Glutamatergic neuron (in vitro differentiated cells): ENCODE measurements at regions not wholly inside any gene's neighbourhood (a gene's known extent, or its start where the extent isn't known, plus 50 kb on each side); places are given as distances from the start of the nearest gene placed in this dataset.

Experiments used
- DNase-seq: peaks from one replicate; pipeline ENCODE4 v3.0.0; 2022
- H3K27ac Mint-ChIP-seq: one replicate; pipeline ENCODE4 v1.8.0; 2020; ENCODE audit warnings: mild to moderate bottlenecking, mixed read lengths, inconsistent platforms; ENCODE audit not compliant: unreplicated experiment
- H3K27me3 Mint-ChIP-seq: one replicate; pipeline ENCODE4 v1.8.0; 2020; ENCODE audit warnings: mild to moderate bottlenecking, moderate library complexity, mixed read lengths, inconsistent platforms; ENCODE audit not compliant: unreplicated experiment
- H3K36me3 Mint-ChIP-seq: one replicate; pipeline ENCODE4 v1.8.0; 2020; ENCODE audit warnings: mild to moderate bottlenecking, mixed read lengths, inconsistent platforms; ENCODE audit not compliant: unreplicated experiment
- H3K4me1 Mint-ChIP-seq: one replicate; pipeline ENCODE4 v1.8.0; 2020; ENCODE audit warnings: mild to moderate bottlenecking, low read depth, mixed read lengths, inconsistent platforms; ENCODE audit not compliant: unreplicated experiment
- H3K4me3 Mint-ChIP-seq: one replicate; pipeline ENCODE4 v1.8.0; 2020; ENCODE audit warnings: mild to moderate bottlenecking, mixed read lengths, inconsistent platforms; ENCODE audit not compliant: unreplicated experiment
- H3K9me3 Mint-ChIP-seq: one replicate; pipeline ENCODE4 v1.8.0; 2020; ENCODE audit warnings: mild to moderate bottlenecking, moderate library complexity, mixed read lengths, inconsistent platforms; ENCODE audit not compliant: unreplicated experiment
- TF ChIP-seq, protein P1 (sequence below): fragments of 200-600 bp; sonication (generic); IDR thresholded peaks from one replicate; pipeline ENCODE4 v1.5.0; 2021; ENCODE audit not compliant: partially characterized antibody, unreplicated experiment

DNA sequence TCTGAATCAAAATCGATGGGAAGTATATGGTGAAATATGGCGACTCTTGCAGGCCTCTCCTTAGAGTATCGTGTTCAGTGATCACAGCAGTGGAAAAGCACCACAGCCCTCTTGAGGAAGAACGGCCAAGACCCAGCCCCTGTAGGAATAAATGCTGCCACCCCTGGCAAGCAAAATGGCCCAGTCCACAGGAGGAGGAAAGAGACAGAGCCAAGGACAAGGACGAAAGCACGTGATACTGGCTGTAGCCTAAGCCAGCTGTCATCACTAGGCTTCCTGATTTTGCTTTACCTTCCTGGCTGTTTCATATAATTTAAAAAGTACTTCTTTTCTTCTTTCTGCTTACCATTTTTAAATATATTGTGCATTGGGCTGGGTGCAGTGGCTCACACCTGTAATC lies 395.0 kb upstream of the SHH start:
- no peak overlapping the region for H3K4me3 Mint-ChIP-seq
- TF ChIP-seq, protein P1, sequence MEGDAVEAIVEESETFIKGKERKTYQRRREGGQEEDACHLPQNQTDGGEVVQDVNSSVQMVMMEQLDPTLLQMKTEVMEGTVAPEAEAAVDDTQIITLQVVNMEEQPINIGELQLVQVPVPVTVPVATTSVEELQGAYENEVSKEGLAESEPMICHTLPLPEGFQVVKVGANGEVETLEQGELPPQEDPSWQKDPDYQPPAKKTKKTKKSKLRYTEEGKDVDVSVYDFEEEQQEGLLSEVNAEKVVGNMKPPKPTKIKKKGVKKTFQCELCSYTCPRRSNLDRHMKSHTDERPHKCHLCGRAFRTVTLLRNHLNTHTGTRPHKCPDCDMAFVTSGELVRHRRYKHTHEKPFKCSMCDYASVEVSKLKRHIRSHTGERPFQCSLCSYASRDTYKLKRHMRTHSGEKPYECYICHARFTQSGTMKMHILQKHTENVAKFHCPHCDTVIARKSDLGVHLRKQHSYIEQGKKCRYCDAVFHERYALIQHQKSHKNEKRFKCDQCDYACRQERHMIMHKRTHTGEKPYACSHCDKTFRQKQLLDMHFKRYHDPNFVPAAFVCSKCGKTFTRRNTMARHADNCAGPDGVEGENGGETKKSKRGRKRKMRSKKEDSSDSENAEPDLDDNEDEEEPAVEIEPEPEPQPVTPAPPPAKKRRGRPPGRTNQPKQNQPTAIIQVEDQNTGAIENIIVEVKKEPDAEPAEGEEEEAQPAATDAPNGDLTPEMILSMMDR: no peak
- H3K27me3 Mint-ChIP-seq: no peaks in the 10 kb centered on the region
- H3K4me1 Mint-ChIP-seq: peaks cover 12% of the 10 kb centered on the region
- no peaks in the 10 kb centered on the region for H3K36me3 Mint-ChIP-seq
- DNase-seq: no peak
- no peak overlapping the region for H3K27ac Mint-ChIP-seq
- no peaks in the 10 kb centered on the region for H3K9me3 Mint-ChIP-seq

DNA sequence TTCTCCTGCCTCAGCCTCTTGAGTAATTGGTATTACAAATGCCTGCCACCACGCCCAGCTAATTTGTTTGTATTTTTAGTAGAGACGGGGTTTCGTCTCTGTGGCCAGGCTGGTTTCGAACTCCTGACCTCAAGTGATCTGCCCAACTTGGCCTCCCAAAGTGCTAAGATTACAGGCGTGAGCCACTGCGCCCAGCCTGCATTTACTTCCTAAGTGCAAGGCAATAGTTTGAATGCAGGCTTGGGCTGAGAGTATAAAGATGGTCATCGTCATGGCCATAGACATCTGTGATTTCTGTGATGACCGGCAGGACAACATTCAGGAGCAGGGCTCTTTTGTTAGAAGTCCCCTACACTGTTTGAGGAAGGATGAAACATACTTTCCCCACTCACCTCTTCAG lies 393.9 kb upstream of the SHH start:
- Mint-ChIP-seq H3K4me3 (no peak overlapping the region), H3K27ac (no peak overlapping the region), H3K27me3 (no peaks in the 10 kb centered on the region), H3K4me1 (peaks cover 12% of the 10 kb centered on the region), H3K9me3 (no peaks in the 10 kb centered on the region), H3K36me3 (no peaks in the 10 kb centered on the region)
- no peak for DNase-seq
- TF ChIP-seq, protein P1: no peak

DNA sequence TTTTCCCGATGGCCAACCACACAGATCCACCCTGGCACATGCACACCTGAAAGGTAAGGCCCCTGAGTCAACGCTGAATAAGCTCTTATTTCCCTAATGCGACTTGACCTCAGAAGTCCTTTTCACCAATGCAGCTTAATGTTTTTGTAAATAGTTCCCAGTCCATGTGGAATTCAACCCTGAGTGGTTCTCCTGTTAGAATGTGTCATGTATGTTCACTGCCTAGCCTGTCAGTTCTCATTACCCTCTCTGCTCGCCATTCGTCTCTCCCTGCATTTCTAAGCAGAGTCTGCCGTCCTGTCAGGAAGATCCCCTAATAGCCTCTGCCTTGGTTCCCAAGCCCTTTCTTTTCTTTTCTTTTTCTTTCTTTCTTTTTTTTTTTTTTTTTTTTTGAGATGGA lies 392.6 kb upstream of the SHH start:
- Mint-ChIP-seq H3K4me3 (no peak overlapping the region), H3K36me3 (no peaks in the 10 kb centered on the region), H3K4me1 (peaks cover 2% of the 10 kb centered on the region), H3K27ac (no peak overlapping the region), H3K9me3 (no peaks in the 10 kb centered on the region), H3K27me3 (no peaks in the 10 kb centered on the region)
- TF ChIP-seq, protein P1: no peak
- DNase-seq: no peak

DNA sequence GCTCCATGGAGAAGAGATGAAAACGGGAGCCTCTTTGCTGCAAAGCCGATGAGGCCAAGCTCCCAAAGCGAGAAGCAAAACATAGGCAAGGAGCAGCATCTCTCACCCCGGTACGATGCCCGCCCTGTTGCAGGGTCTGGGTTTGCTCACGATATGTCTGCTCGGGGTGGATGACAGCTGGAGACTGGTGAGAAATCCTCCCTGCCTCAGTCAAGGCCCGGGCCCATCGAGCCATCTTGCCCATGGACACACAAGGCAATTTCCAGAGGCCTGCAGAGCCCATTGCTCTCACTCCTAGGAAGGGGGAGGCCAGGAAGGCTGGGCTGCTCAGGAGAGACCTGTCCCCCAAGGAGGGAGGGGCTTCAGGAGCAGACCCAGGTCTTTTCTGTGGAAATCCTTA lies 391.7 kb upstream of the SHH start:
- Mint-ChIP-seq H3K27ac (no peak overlapping the region), H3K27me3 (no peaks in the 10 kb centered on the region), H3K4me3 (no peak overlapping the region), H3K9me3 (no peaks in the 10 kb centered on the region), H3K36me3 (no peaks in the 10 kb centered on the region), H3K4me1 (peaks cover 3% of the 10 kb centered on the region)
- TF ChIP-seq, protein P1: no peak
- no peak for DNase-seq

DNA sequence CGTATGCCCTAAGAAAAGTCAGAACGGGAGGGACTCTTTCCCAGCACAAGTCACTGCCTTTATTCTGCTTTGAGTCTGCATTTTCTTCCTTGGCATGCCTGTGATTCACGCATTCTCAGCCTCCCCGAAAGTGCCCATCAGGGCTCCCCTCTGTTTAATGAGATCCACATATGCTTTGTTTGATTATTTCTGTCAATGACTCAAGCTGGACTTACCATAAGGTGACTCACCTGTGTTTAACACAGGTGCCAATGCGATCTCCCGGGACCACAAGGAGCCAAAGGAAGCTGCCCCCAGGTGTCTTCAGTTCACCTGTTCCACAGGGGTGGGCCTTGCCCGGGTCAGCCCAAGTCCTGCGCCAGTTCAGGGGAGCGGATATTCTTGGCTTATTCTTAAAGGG lies 386.0 kb upstream of the SHH start:
- Mint-ChIP-seq H3K27me3 (no peaks in the 10 kb centered on the region), H3K9me3 (peaks cover 2% of the 10 kb centered on the region), H3K4me3 (no peak overlapping the region), H3K27ac (no peak overlapping the region), H3K36me3 (no peaks in the 10 kb centered on the region), H3K4me1 (peaks cover 3% of the 10 kb centered on the region)
- TF ChIP-seq, protein P1: no peak
- DNase-seq: no peak
